DMS53 (cell line): ENCODE measurements at regions not wholly inside any gene's neighbourhood (a gene's known extent, or its start where the extent isn't known, plus 50 kb on each side); places are given as distances from the start of the nearest gene placed in this dataset.
"Not testable (repeated sequence)": the region's sequence is repeated elsewhere in the genome, so short reads cannot be mapped to it uniquely, and the experiment has no call there.

Experiments used
- DNase-seq: peaks from one replicate; lab custom pipeline; 2025; lab: John Stamatoyannopoulos, UW

- DNase-seq: peak; percentile 79
Measured at GRCh38 chr18:961644-962355, 57.1 kb downstream of the ADCYAP1 start.

- DNase-seq: no peak
Measured at GRCh38 chr18:963276-963675, 58.6 kb downstream of the ADCYAP1 start.

- DNase-seq: no peak
Measured at GRCh38 chr18:965921-966758, 61.5 kb downstream of the ADCYAP1 start.

DNA sequence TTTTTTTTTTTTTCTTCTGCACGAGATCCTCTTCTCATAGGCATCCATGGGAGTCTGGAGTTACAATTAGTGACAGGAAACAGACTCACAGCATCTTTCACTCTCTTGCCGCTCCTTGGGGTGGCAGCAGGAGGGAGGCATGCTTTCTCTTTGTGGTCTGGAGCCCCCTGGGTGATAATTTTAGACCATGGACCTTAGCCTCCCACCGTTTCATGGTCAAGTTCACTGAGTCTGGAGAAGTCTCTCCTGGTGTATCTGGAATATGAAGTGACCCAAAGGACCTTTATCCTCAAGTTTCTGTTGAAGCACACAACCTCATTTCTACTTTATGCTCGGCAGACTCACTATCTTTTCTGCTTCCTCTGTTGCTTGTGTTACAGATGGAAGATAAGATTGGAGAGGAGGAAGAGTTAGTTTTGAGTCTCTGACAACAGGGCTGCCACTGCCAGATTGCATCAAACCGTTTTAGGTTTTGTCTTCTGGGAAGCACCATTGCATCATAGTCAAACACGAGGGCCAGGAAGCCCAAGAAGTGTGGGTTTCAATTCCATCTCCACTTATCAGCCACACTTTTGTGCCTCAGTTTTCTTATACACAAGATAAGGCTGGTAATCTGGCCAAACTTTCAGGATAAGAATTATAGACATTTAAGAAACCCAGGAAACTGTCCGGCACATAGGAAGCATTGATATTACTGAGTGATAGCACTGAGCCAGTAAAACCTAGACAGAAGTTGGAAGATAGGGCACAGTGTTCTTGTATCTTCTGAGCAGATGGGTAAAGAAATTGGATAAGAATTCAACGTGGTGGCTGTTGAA lies 62.3 kb downstream of the ADCYAP1 start:
- no peak for DNase-seq

DNA sequence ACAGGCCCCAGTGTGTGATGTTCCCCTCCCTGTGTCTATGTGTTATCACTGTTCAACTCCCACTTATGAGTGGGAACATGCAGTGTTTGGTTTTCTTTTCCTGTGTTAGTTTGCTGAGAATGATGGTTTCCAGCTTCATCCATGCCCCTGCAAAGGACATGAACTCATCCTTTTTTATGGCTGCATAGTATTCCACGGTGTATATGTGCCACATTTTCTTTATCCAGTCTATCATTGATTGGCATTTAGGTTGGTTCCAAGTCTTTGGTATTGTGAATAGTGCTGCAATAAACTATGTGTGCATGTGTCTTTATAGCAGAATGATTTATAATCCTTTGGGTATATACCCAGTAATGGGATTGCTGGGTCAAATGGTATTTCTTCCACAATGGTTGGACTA lies 64.2 kb downstream of the ADCYAP1 start:
- not testable (repeated sequence) for DNase-seq

GRCh38 chr18:969311-969710 lies 64.6 kb downstream of the ADCYAP1 start:
- not testable (repeated sequence) for DNase-seq

DNA sequence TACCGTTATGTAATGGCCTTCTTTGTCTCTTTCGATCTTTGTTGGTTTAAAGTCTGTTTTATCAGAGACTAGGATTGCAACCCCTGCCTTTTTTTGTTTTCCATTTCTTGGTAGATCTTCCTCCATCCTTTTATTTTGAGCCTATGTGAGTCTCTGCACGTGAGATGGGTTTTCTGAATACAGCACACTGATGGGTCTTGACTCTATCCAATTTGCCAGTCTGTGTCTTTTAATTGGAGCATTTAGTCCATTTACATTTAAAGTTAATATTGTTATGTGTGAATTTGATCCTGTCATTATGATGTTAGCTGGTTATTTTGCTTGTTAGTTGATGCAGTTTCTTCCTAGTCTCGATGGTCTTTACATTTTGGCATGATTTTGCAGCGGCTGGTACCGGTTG lies 69.9 kb downstream of the ADCYAP1 start:
- not testable (repeated sequence) for DNase-seq

GRCh38 chr18:976393-977128 lies 71.9 kb downstream of the ADCYAP1 start:
- DNase-seq: peak; percentile 64

- not testable (repeated sequence) for DNase-seq
Measured at GRCh38 chr18:977327-977726, 72.7 kb downstream of the ADCYAP1 start.

DNA sequence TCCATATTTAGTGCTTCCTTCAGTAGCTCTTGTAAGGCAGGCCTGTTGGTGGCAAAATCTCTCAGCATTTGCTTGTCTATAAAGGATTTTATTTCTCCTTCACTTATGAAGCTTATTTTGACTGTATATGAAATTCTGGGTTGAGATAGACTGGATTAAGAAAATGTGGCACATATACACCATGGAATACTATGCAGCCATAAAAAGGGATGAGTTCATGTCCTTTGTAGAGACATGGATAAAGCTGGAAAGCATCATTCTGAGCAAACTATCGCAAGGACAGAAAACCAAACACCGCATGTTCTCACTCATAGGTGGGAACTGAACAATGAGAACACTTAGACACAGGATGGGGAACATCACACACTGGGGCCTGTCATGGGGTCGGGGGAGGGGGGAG lies 73.1 kb downstream of the ADCYAP1 start:
- DNase-seq: not testable (repeated sequence)

DNA sequence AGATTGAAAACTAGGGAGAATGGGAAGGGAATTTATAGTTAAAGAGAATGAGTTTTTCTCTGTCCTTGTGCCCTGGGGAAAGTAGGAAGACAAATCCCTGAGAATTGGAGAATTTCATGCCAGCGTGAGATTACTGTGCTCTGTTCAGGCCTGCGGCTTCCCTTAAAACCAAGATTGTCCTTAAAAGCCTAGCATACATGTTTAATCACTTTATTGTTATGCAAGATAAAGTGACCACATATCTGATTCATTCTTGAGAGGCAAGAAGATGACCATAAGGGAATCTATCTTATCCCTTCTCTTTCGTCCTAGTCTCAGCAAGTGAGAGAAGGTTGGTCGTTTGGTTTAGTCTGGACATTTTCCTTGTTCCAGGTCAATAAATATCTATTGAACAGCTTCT lies 75.9 kb downstream of the ADCYAP1 start:
- DNase-seq: no peak

DNA sequence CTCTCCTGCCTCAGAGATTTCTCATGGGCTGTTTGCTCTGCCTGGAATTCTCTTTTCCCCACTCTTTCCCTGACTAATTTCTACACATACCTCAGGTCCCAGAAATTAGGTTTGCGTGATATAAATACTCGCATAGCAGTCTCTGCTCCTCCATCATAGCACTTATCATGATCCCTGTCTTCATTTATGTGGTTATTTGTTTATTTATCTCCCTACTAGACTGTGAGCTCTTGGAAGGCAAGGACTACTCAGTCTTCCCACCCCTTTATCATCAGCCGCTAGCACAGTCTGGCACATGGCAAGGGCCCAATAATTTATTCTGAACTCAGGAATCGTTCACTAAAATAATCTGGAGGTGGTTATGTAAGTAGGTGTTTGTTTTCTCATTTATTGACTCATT lies 79.3 kb downstream of the ADCYAP1 start:
- DNase-seq: peak; percentile 78

DNA sequence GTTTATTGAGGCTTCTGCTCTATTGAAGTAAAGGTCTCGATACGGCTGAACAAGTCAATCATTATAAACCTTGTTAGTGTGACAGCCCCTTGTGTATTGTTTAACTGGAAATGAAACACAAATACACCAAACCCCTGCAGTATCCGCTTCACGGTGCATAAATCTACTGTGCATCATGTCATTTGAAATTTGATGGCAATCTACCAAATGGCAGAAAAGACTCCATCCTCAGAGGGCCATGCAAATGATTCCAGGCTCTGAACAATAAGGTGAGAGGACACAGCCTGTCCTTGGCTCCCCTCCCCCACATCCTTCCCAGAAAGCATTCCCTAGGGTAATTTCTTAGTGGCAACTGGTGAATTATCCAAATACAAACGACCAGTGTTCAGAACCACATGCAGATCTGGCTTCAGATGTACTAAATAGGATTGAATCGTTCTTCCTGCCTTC lies 80.6 kb downstream of the ADCYAP1 start:
- peak; percentile 99 for DNase-seq

DNA sequence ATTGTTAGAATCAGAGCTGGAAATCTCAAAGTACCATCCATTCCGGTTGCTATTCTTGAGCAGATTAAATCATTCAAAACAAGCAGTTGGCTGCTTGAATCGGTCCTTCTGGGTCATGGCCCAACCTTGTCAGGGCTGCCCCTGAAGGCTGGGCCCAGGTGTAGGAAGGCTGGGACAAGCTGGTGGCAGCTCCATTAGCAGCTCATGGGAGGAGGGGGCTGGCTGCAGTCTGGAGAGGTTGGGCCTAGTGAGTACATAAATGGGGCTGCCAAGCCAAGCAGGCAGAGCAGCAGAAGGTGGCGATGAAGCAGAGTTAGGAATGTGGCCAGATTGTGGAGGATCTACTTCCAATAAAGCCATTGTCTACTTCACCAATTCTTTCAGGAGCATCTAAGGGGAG lies 81.4 kb downstream of the ADCYAP1 start:
- peak; percentile 83 for DNase-seq

DNA sequence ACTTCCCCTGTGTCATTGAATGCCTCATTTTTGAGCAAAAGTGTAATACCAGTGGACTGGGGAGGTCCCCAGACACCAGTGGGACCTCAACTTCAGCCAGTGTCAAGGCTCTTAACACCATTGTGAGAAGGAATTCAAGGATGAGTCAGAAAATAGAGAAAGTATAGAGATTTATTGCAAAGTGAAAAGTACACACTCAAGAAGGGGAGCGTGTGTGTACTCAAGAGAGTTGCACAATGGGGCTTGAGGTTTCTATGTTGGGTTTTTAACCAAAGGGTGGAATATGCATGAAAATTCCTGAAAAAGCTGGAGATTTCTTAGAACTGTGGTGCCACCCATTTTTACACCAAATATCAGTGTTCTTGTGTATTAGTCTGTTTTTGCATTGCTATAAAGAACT lies 81.9 kb downstream of the ADCYAP1 start:
- DNase-seq: peak; percentile 70

GRCh38 chr18:987325-988186 lies 82.9 kb downstream of the ADCYAP1 start:
- no peak for DNase-seq

DNA sequence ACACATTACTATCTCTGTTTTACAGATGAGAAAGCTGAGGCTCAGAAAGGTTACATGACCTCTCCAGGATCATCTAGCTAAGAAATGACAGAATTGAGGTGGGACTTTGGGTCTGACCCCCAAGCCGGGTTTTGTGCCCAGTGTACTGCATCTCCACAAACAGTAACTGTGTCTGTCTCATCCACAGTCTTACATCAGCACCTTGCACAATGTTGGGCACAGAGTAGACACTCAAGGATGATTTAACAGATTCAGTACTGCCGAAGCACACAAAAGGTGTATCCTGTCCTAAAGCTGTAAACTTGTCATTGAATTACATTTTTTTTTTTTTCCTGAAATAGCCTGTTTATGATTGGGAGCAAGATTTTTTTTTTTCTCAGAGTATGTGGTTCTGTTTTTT lies 84.8 kb downstream of the ADCYAP1 start:
- DNase-seq: no peak

GRCh38 chr18:990197-990596 lies 85.5 kb downstream of the ADCYAP1 start:
- DNase-seq: no peak

GRCh38 chr18:991441-991840 lies 86.8 kb downstream of the ADCYAP1 start:
- DNase-seq: no peak

- DNase-seq: no peak
Measured at GRCh38 chr18:993560-993959, 88.9 kb downstream of the ADCYAP1 start.

GRCh38 chr18:995629-996028 lies 91.0 kb downstream of the ADCYAP1 start:
- peak; percentile 38 for DNase-seq
